HCT116 (cell line): ENCODE measurements at regions not wholly inside any gene's neighbourhood (a gene's known extent, or its start where the extent isn't known, plus 50 kb on each side); places are given as distances from the start of the nearest gene placed in this dataset.

Source experiments
- ATF3 ChIP-seq: IDR thresholded peaks from 2 replicates; pipeline ENCODE4 v1.6.1; 2012
- CBX3 ChIP-seq: IDR thresholded peaks from 2 replicates; pipeline ENCODE4 v1.6.1; 2012; ENCODE audit warnings: low read depth
- CEBPB ChIP-seq: IDR thresholded peaks from 2 replicates; pipeline ENCODE4 v1.6.1; 2012; ENCODE audit warnings: low read depth
- CTCF ChIP-seq, 3 experiments: fragments of 200-600 bp in 1 of 3; sonication (generic) in 1 of 3; IDR thresholded peaks in 2 of 3; conservative IDR thresholded peaks in 1 of 3; 2 replicates each; pipeline ENCODE4 v1.5.1; 2012 to 2017; ENCODE audit warnings: low read depth in 2 of 3, low read length in 2 of 3, antibody characterized with exemption in 1 of 3, borderline replicate concordance in 1 of 3, control low read depth in 1 of 3, mild to moderate bottlenecking in 1 of 3, mixed read lengths in 1 of 3, mixed run types in 1 of 3, moderate library complexity in 1 of 3; ENCODE audit not compliant: insufficient read depth in 1 of 3
- ELF1 ChIP-seq: IDR thresholded peaks from 2 replicates; pipeline ENCODE4 v1.6.1; 2012; ENCODE audit warnings: low read depth, borderline replicate concordance
- EZH2 ChIP-seq: fragments of 200-600 bp; sonication (generic); IDR thresholded peaks from 2 replicates; pipeline ENCODE4 v1.6.1; 2017; ENCODE audit warnings: antibody characterized with exemption, mixed run types
- EZH2phosphoT487 ChIP-seq: fragments of 200-600 bp; IDR thresholded peaks from 2 replicates; pipeline ENCODE4 v1.6.1; 2018; ENCODE audit warnings: antibody characterized with exemption, borderline replicate concordance
- MAX ChIP-seq: IDR thresholded peaks from 2 replicates; pipeline ENCODE4 v1.6.1; 2012
- POLR2A ChIP-seq: IDR thresholded peaks from 2 replicates; pipeline ENCODE4 v1.7.0; 2011; ENCODE audit warnings: borderline replicate concordance; ENCODE audit not compliant: insufficient read depth, insufficient read length; ENCODE audit errors: extremely low read depth
- POLR2AphosphoS5 ChIP-seq: IDR thresholded peaks from 2 replicates; pipeline ENCODE4 v1.6.1; 2011; ENCODE audit warnings: mild to moderate bottlenecking, low read depth, low read length, moderate library complexity
- REST ChIP-seq: IDR thresholded peaks from 2 replicates; pipeline ENCODE4 v1.6.1; 2012; ENCODE audit warnings: low read depth
- SP1 ChIP-seq: IDR thresholded peaks from 2 replicates; pipeline ENCODE4 v1.6.1; 2012; ENCODE audit warnings: low read depth
- ZBTB33 ChIP-seq: IDR thresholded peaks from 2 replicates; pipeline ENCODE4 v1.6.1; 2011; ENCODE audit warnings: mild to moderate bottlenecking, low read length, moderate library complexity; ENCODE audit not compliant: insufficient replicate concordance; ENCODE audit errors: extremely low read depth

GRCh38 chr12:127048057-127048456 lies 1218.9 kb upstream of the TMEM132C start:
- no peak for TF ChIP-seq EZH2phosphoT487
- TF ChIP-seq MAX: no peak
- no peak for TF ChIP-seq CTCF (IDR thresholded peaks at IDR 0.05 in 2 of 3, conservative IDR thresholded peaks at IDR 0.05 in 1 of 3; ENCODE audit: borderline replicate concordance in 1 of 3, insufficient read depth in 1 of 3, low read depth in 2 of 3, low read length in 2 of 3)
- no peak for TF ChIP-seq ZBTB33
- TF ChIP-seq EZH2: no peak
- no peak for TF ChIP-seq ATF3
- TF ChIP-seq POLR2A: no peak
- TF ChIP-seq ELF1: no peak
- TF ChIP-seq CBX3: no peak
- TF ChIP-seq SP1: no peak
- no peak for TF ChIP-seq REST
- no peak for TF ChIP-seq POLR2AphosphoS5
- no peak for TF ChIP-seq CEBPB
